SK-N-SH (cell line): ENCODE measurements at regions not wholly inside any gene's neighbourhood (a gene's known extent, or its start where the extent isn't known, plus 50 kb on each side); places are given as distances from the start of the nearest gene placed in this dataset.

Experiments used
- CTCF ChIA-PET: fragments of 300-600, 350-600 bp; formaldehyde crosslinking; extraction: SDS; loops from one replicate; lab custom pipeline; 2021; lab: Yijun Ruan, JAX
- POLR2A ChIA-PET: fragments of 350-600 bp; sonication (Branson Sonifier 250); formaldehyde crosslinking; extraction: SDS; loops from one replicate; lab custom pipeline; 2020; ENCODE audit warnings: antibody characterized with exemption, inconsistent platforms; lab: Yijun Ruan, JAX
- DNase-seq: peaks from one replicate; pipeline ENCODE4 v3.0.0; 2012
- H2AFZ ChIP-seq: fragments of 200-600 bp; sonication (generic); 2 replicates; pipeline ENCODE4 v1.8.1; 2016; ENCODE audit warnings: antibody characterized with exemption, mild to moderate bottlenecking, low read depth
- H3F3A ChIP-seq: fragments of 200-600 bp; sonication (generic); replicated peaks from 2 replicates; pipeline ENCODE3; 2016; ENCODE audit warnings: antibody characterized with exemption, mild to moderate bottlenecking; ENCODE audit not compliant: insufficient read depth
- H3K27ac ChIP-seq, 2 experiments: fragments of 200-500 bp in 1 of 2; fragments of 200-600 bp in 1 of 2; sonication (Bioruptor generic) in 1 of 2; sonication (generic), shearing (Covaris generic) in 1 of 2; 2 replicates each; pipeline versions ENCODE4 v1.5.1 to v1.6.1; 2014 to 2016; ENCODE audit warnings: low read depth in 2 of 2, inconsistent platforms in 1 of 2, low read length in 1 of 2, mild to moderate bottlenecking in 1 of 2, mixed read lengths in 1 of 2
- H3K27me3 ChIP-seq: fragments of 200-600 bp; sonication (generic), shearing (Covaris generic); 2 replicates; pipeline ENCODE4 v1.6.1; 2016; ENCODE audit warnings: mixed run types; ENCODE audit not compliant: insufficient read depth
- H3K36me3 ChIP-seq, 2 experiments: fragments of 200-500 bp in 1 of 2; fragments of 200-600 bp in 1 of 2; sonication (Bioruptor generic) in 1 of 2; sonication (generic) in 1 of 2; replicated peaks in 1 of 2; 2 replicates each; pipeline versions ENCODE3 to v1.5.1; 2014 to 2016; ENCODE audit warnings: low read length in 1 of 2, mild to moderate bottlenecking in 1 of 2; ENCODE audit not compliant: insufficient read depth in 2 of 2, control insufficient read depth in 1 of 2
- H3K4me1 ChIP-seq, 2 experiments: fragments of 200-500 bp in 1 of 2; fragments of 200-600 bp in 1 of 2; sonication (Bioruptor generic) in 1 of 2; sonication (generic), shearing (Covaris generic) in 1 of 2; 2 replicates each; pipeline versions ENCODE4 v1.5.1 to v1.6.1; 2014 to 2016; ENCODE audit warnings: low read depth in 1 of 2, low read length in 1 of 2, mixed run types in 1 of 2; ENCODE audit not compliant: insufficient read depth in 2 of 2, control insufficient read depth in 1 of 2
- H3K4me2 ChIP-seq: fragments of 200-600 bp; sonication (generic), shearing (Covaris generic); 2 replicates; pipeline ENCODE4 v1.6.1; 2017; ENCODE audit warnings: mixed run types
- H3K4me3 ChIP-seq, 2 experiments: fragments of 200-500 bp in 1 of 2; fragments of 200-600 bp in 1 of 2; sonication (Bioruptor generic) in 1 of 2; sonication (generic), shearing (Covaris generic) in 1 of 2; 2 replicates each; pipeline versions ENCODE4 v1.5.1 to v1.8.1; 2014 to 2016; ENCODE audit warnings: low read depth in 2 of 2, inconsistent platforms in 1 of 2, low read length in 1 of 2, mild to moderate bottlenecking in 1 of 2, mixed read lengths in 1 of 2, moderate library complexity in 1 of 2
- H3K79me2 ChIP-seq: fragments of 200-600 bp; sonication (generic); 2 replicates; pipeline ENCODE4 v1.8.1; 2017; ENCODE audit warnings: mild to moderate bottlenecking; ENCODE audit not compliant: insufficient read depth
- H3K9ac ChIP-seq: fragments of 200-600 bp; sonication (generic); 2 replicates; pipeline ENCODE4 v1.6.1; 2017; ENCODE audit warnings: mixed run types
- H3K9me2 ChIP-seq: fragments of 200-600 bp; sonication (generic); 2 replicates; pipeline ENCODE4 v1.6.1; 2017; ENCODE audit warnings: mixed run types
- H3K9me3 ChIP-seq: fragments of 200-600 bp; sonication (generic); 2 replicates; pipeline ENCODE4 v1.6.1; 2017; ENCODE audit warnings: mixed run types, mild to moderate bottlenecking, moderate library complexity
- H4K20me1 ChIP-seq: fragments of 200-600 bp; sonication (generic); 2 replicates; pipeline ENCODE4 v1.6.1; 2017; ENCODE audit warnings: mild to moderate bottlenecking, mixed run types; ENCODE audit not compliant: insufficient read depth
- CTCF ChIP-seq: fragments of 200-600 bp; sonication (generic); IDR thresholded peaks from 2 replicates; pipeline ENCODE4 v1.6.1; 2017; ENCODE audit warnings: antibody characterized with exemption, mild to moderate bottlenecking, moderate library complexity
- EP300 ChIP-seq, 2 experiments: IDR thresholded peaks; 2 replicates each; pipeline versions ENCODE4 v1.4.0 to v1.6.1; 2012; ENCODE audit warnings: borderline replicate concordance in 1 of 2, low read depth in 1 of 2, low read length in 1 of 2
- FOXJ3 ChIP-seq: sonication (generic); formaldehyde crosslinking; IDR thresholded peaks from 2 replicates; pipeline ENCODE4 v1.5.1; 2020; ENCODE audit warnings: mild to moderate bottlenecking, missing genetic modification reagents
- PBX3 ChIP-seq: IDR thresholded peaks from 2 replicates; pipeline ENCODE4; 2012
- SMC3 ChIP-seq: IDR thresholded peaks from 2 replicates; pipeline ENCODE4 v1.6.1; 2012; ENCODE audit warnings: low read depth, low read length, improper control_type of control experiment
- WGBS: methylation state at CpG from one replicate; pipeline ENCODE4 v1.1.6; 2017; ENCODE audit warnings: low lambda C conversion rate; 5-methylcytosine and 5-hydroxymethylcytosine counted together

DNA sequence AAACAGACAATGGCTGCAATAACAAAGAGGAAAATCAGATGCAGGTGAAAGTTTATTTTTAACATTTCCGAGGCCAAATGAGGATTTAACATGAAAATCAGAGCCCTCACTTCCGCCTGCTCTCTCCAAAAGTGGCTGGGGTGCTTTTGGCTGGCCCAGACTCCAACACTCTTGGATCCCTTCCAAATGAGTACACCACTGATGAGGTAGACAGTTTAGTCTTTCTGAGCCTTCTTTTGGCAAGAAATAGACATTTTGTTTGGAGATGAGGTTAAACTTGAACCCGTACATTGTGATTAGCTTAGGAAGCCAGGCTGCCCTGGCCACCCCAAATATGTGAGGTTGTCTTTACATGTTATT is 51.0 kb upstream of the TRA2B start:
- Histone ChIP-seq H3K9me2 (no peaks in the 10 kb centered on the region), H3K4me1 (peaks cover 0 to under 1% of the 10 kb centered on the region in 2 experiments; a peak in 1 of 4 replicates), H4K20me1 (no peaks in the 10 kb centered on the region), H3K4me2 (no peak overlapping the region), H3K27ac (no peak overlapping the region), H3K36me3 (no peaks in the 10 kb centered on the region), H3K4me3 (no peak overlapping the region), H3K79me2 (no peaks in the 10 kb centered on the region), H3K9ac (no peak overlapping the region), H3F3A (no peaks in the 10 kb centered on the region), H3K9me3 (no peaks in the 10 kb centered on the region), H2AFZ (no peak overlapping the region), H3K27me3 (peaks cover 7% of the 10 kb centered on the region)
- TF ChIP-seq PBX3 (no peak), SMC3 (no peak), EP300 (IDR thresholded peaks at IDR 0.05; ENCODE audit: borderline replicate concordance in 1 of 2, low read depth in 1 of 2, low read length in 1 of 2) (no peak)
- WGBS = 52% methylated on average over 3 of the region's 3 CpGs
- DNase-seq = no peak
- POLR2A ChIA-PET = no interaction called here
- CTCF ChIA-PET = interaction anchor here (1.4 to 4.0 kb wide), 3 partner anchors 11 to 628 kb away, joined by 3 to 31 read pairs (median 10); no protein-coding TSS in a partner anchor

- Histone ChIP-seq H3K4me2 (no peak overlapping the region), H3K9ac (no peak overlapping the region), H3K4me1 (peaks cover 0 to 3% of the 10 kb centered on the region in 2 experiments; a peak in 1 of 4 replicates), H4K20me1 (no peaks in the 10 kb centered on the region), H3K36me3 (no peaks in the 10 kb centered on the region), H3K79me2 (no peaks in the 10 kb centered on the region), H3F3A (no peaks in the 10 kb centered on the region), H3K9me3 (no peaks in the 10 kb centered on the region), H3K9me2 (no peaks in the 10 kb centered on the region), H3K27me3 (peaks cover 7% of the 10 kb centered on the region), H3K27ac (no peak overlapping the region), H3K4me3 (no peak overlapping the region), H2AFZ (no peak overlapping the region)
- 54% methylated on average over 3 of the region's 3 CpGs for WGBS
- peak; percentile 35 for DNase-seq
- POLR2A ChIA-PET = no interaction called here
- CTCF ChIA-PET = interaction anchor here (0.6 to 4.0 kb wide), 5 partner anchors 11 to 629 kb away, joined by 3 to 31 read pairs (median 5); no protein-coding TSS in a partner anchor
- TF ChIP-seq FOXJ3 (CRISPR knock-in tag) = no peak
- peak; percentile 20; the same call in 1 of the 2 replicates for TF ChIP-seq CTCF
Measured at GRCh38 chr3:185988080-185988815, 50.4 kb upstream of the TRA2B start.
